T-helper 2 cell treated with Interferon-gamma antibody and Interleukin-4, amounts not matched to agents 5 μg/mL and 100 μg/mL, for 36 hours (primary cell): ENCODE measurements at regions not wholly inside any gene's neighbourhood (a gene's known extent, or its start where the extent isn't known, plus 50 kb on each side); places are given as distances from the start of the nearest gene placed in this dataset.

Experiments used
- DNase-seq: peaks from one replicate; pipeline ENCODE4 v3.0.0; 2021; ENCODE audit warnings: low spot score
- H3K27ac Mint-ChIP-seq: one replicate; pipeline ENCODE4 v1.8.0; 2021; ENCODE audit warnings: mild to moderate bottlenecking, mixed read lengths
- H3K27me3 Mint-ChIP-seq: one replicate; pipeline ENCODE4 v1.8.0; 2021; ENCODE audit warnings: low read depth, mixed read lengths
- H3K36me3 Mint-ChIP-seq: one replicate; pipeline ENCODE4 v1.8.0; 2021; ENCODE audit warnings: low read depth, mixed read lengths
- H3K4me1 Mint-ChIP-seq: one replicate; pipeline ENCODE4 v1.8.0; 2021; ENCODE audit warnings: low read depth, mixed read lengths
- H3K4me3 Mint-ChIP-seq: one replicate; pipeline ENCODE4 v1.8.0; 2022; ENCODE audit warnings: mild to moderate bottlenecking, moderate library complexity, mixed read lengths
- H3K9me3 Mint-ChIP-seq: one replicate; pipeline ENCODE4 v1.8.0; 2021; ENCODE audit warnings: mixed read lengths

- DNase-seq = no peak
- H3K9me3 Mint-ChIP-seq = no peaks in the 10 kb centered on the region
- no peak overlapping the region for H3K4me3 Mint-ChIP-seq
- H3K27ac Mint-ChIP-seq = no peak overlapping the region
- no peaks in the 10 kb centered on the region for H3K4me1 Mint-ChIP-seq
- no peaks in the 10 kb centered on the region for H3K36me3 Mint-ChIP-seq
- no peaks in the 10 kb centered on the region for H3K27me3 Mint-ChIP-seq
These were observed 1624.2 kb upstream of the TMEFF2 start for GRCh38 chr2:193818801-193819499.

GRCh38 chr2:193816008-193816407, 1621.3 kb upstream of the TMEFF2 start:
- H3K27ac Mint-ChIP-seq = no peak overlapping the region

GRCh38 chr2:193810533-193810932, 1615.8 kb upstream of the TMEFF2 start:
- H3K4me1 Mint-ChIP-seq = no peaks in the 10 kb centered on the region
- DNase-seq = no peak
- no peak overlapping the region for H3K27ac Mint-ChIP-seq
- H3K27me3 Mint-ChIP-seq = no peaks in the 10 kb centered on the region
- no peaks in the 10 kb centered on the region for H3K36me3 Mint-ChIP-seq
- no peak overlapping the region for H3K4me3 Mint-ChIP-seq
- H3K9me3 Mint-ChIP-seq = no peaks in the 10 kb centered on the region

More at GRCh38 chr2:193816008-193816407, 1621.3 kb upstream of the TMEFF2 start:
- no peaks in the 10 kb centered on the region for H3K36me3 Mint-ChIP-seq
- no peak for DNase-seq
- H3K9me3 Mint-ChIP-seq = no peaks in the 10 kb centered on the region
- no peaks in the 10 kb centered on the region for H3K4me1 Mint-ChIP-seq
- H3K27me3 Mint-ChIP-seq = no peaks in the 10 kb centered on the region
- H3K4me3 Mint-ChIP-seq = no peak overlapping the region

- H3K27me3 Mint-ChIP-seq = no peaks in the 10 kb centered on the region
- H3K4me3 Mint-ChIP-seq = no peak overlapping the region
- no peaks in the 10 kb centered on the region for H3K9me3 Mint-ChIP-seq
- no peak for DNase-seq
- no peak overlapping the region for H3K27ac Mint-ChIP-seq
- H3K36me3 Mint-ChIP-seq = no peaks in the 10 kb centered on the region
- no peaks in the 10 kb centered on the region for H3K4me1 Mint-ChIP-seq
These were observed 1614.1 kb upstream of the TMEFF2 start for GRCh38 chr2:193808877-193809276.

GRCh38 chr2:193806088-193806774, 1611.5 kb upstream of the TMEFF2 start:
- DNase-seq = no peak
- Mint-ChIP-seq H3K4me3 (no peak overlapping the region), H3K36me3 (no peaks in the 10 kb centered on the region), H3K9me3 (no peaks in the 10 kb centered on the region), H3K27me3 (no peaks in the 10 kb centered on the region), H3K4me1 (no peaks in the 10 kb centered on the region), H3K27ac (no peak overlapping the region)

GRCh38 chr2:193796847-193797246, 1602.1 kb upstream of the TMEFF2 start:
- Mint-ChIP-seq H3K4me3 (no peak overlapping the region), H3K27me3 (no peaks in the 10 kb centered on the region), H3K4me1 (no peaks in the 10 kb centered on the region), H3K9me3 (no peaks in the 10 kb centered on the region), H3K36me3 (no peaks in the 10 kb centered on the region), H3K27ac (no peak overlapping the region)
- no peak for DNase-seq

- no peak overlapping the region for H3K4me3 Mint-ChIP-seq
- no peaks in the 10 kb centered on the region for H3K36me3 Mint-ChIP-seq
- H3K27me3 Mint-ChIP-seq = no peaks in the 10 kb centered on the region
- no peak for DNase-seq
- no peaks in the 10 kb centered on the region for H3K4me1 Mint-ChIP-seq
- no peaks in the 10 kb centered on the region for H3K9me3 Mint-ChIP-seq
- H3K27ac Mint-ChIP-seq = no peak overlapping the region
These were observed 1599.2 kb upstream of the TMEFF2 start for GRCh38 chr2:193793914-193794313.

- H3K27me3 Mint-ChIP-seq = no peaks in the 10 kb centered on the region
- H3K4me1 Mint-ChIP-seq = no peaks in the 10 kb centered on the region
- H3K27ac Mint-ChIP-seq = no peak overlapping the region
- H3K4me3 Mint-ChIP-seq = no peak overlapping the region
- DNase-seq = no peak
- no peaks in the 10 kb centered on the region for H3K9me3 Mint-ChIP-seq
- H3K36me3 Mint-ChIP-seq = no peaks in the 10 kb centered on the region
These were observed 1588.9 kb upstream of the TMEFF2 start for GRCh38 chr2:193783681-193784080.

GRCh38 chr2:193778293-193778692, 1583.6 kb upstream of the TMEFF2 start:
- DNase-seq = no peak
- Mint-ChIP-seq H3K36me3 (no peaks in the 10 kb centered on the region), H3K4me3 (no peak overlapping the region), H3K27ac (no peak overlapping the region), H3K4me1 (no peaks in the 10 kb centered on the region), H3K9me3 (no peaks in the 10 kb centered on the region), H3K27me3 (no peaks in the 10 kb centered on the region)

GRCh38 chr2:193776988-193777387, 1582.3 kb upstream of the TMEFF2 start:
- H3K36me3 Mint-ChIP-seq = no peaks in the 10 kb centered on the region
- H3K4me3 Mint-ChIP-seq = no peak overlapping the region
- H3K27ac Mint-ChIP-seq = no peak overlapping the region
- H3K27me3 Mint-ChIP-seq = no peaks in the 10 kb centered on the region
- no peaks in the 10 kb centered on the region for H3K9me3 Mint-ChIP-seq
- no peak for DNase-seq
- no peaks in the 10 kb centered on the region for H3K4me1 Mint-ChIP-seq

- H3K4me3 Mint-ChIP-seq = no peak overlapping the region
- no peak for DNase-seq
- H3K9me3 Mint-ChIP-seq = no peaks in the 10 kb centered on the region
- no peaks in the 10 kb centered on the region for H3K27me3 Mint-ChIP-seq
- H3K4me1 Mint-ChIP-seq = no peaks in the 10 kb centered on the region
- H3K27ac Mint-ChIP-seq = no peak overlapping the region
- H3K36me3 Mint-ChIP-seq = no peaks in the 10 kb centered on the region
These were observed 1579.4 kb upstream of the TMEFF2 start for GRCh38 chr2:193774166-193774565.

- Mint-ChIP-seq H3K4me3 (no peak overlapping the region), H3K36me3 (no peaks in the 10 kb centered on the region), H3K4me1 (no peaks in the 10 kb centered on the region), H3K27ac (no peak overlapping the region), H3K27me3 (no peaks in the 10 kb centered on the region), H3K9me3 (no peaks in the 10 kb centered on the region)
- no peak for DNase-seq
These were observed 1556.6 kb upstream of the TMEFF2 start for GRCh38 chr2:193751299-193751698.

- H3K36me3 Mint-ChIP-seq = no peaks in the 10 kb centered on the region
- H3K9me3 Mint-ChIP-seq = no peaks in the 10 kb centered on the region
- no peak overlapping the region for H3K4me3 Mint-ChIP-seq
- H3K4me1 Mint-ChIP-seq = no peaks in the 10 kb centered on the region
- no peaks in the 10 kb centered on the region for H3K27me3 Mint-ChIP-seq
- H3K27ac Mint-ChIP-seq = no peak overlapping the region
- no peak for DNase-seq
These were observed 1554.8 kb upstream of the TMEFF2 start for GRCh38 chr2:193749485-193749884.

- no peaks in the 10 kb centered on the region for H3K36me3 Mint-ChIP-seq
- DNase-seq = no peak
- H3K27ac Mint-ChIP-seq = no peak overlapping the region
- no peaks in the 10 kb centered on the region for H3K27me3 Mint-ChIP-seq
- no peaks in the 10 kb centered on the region for H3K9me3 Mint-ChIP-seq
- no peaks in the 10 kb centered on the region for H3K4me1 Mint-ChIP-seq
- no peak overlapping the region for H3K4me3 Mint-ChIP-seq
These were observed 1548.4 kb upstream of the TMEFF2 start for GRCh38 chr2:193743089-193743488.

- no peaks in the 10 kb centered on the region for H3K27me3 Mint-ChIP-seq
- H3K27ac Mint-ChIP-seq = no peak overlapping the region
- H3K36me3 Mint-ChIP-seq = no peaks in the 10 kb centered on the region
- no peaks in the 10 kb centered on the region for H3K4me1 Mint-ChIP-seq
- H3K9me3 Mint-ChIP-seq = no peaks in the 10 kb centered on the region
- DNase-seq = no peak
- H3K4me3 Mint-ChIP-seq = no peak overlapping the region
These were observed 1544.2 kb upstream of the TMEFF2 start for GRCh38 chr2:193738892-193739291.
